PC-9 (cell line): ENCODE measurements at regions not wholly inside any gene's neighbourhood (a gene's known extent, or its start where the extent isn't known, plus 50 kb on each side); places are given as distances from the start of the nearest gene placed in this dataset.

Source experiments
- BruUV-seq: library from RNA; stranded (reverse); fragments of 400-500 nt; replicated peaks from 2 replicates; lab custom pipeline; 2021; lab: Mats Ljungman, UMichigan
- CTCF ChIA-PET: fragments of 300-600 bp; sonication (Branson Sonifier 250); formaldehyde crosslinking; loops from one replicate; lab custom pipeline; 2022; ENCODE audit warnings: antibody characterized with exemption; lab: Charles Lee
- POLR2A ChIA-PET: fragments of 300-600 bp; sonication (Branson Sonifier 250); formaldehyde crosslinking; loops from one replicate; lab custom pipeline; 2022; ENCODE audit warnings: antibody characterized with exemption; ENCODE audit not compliant: unreplicated experiment; lab: Charles Lee
- DNase-seq, 2 experiments: peaks; one replicate each; pipeline versions ENCODE4 v3.0.0 to v3.0.0-alpha.2; 2015 to 2022; ENCODE audit warnings: mixed read lengths in 1 of 2
- H2AFZ ChIP-seq: fragments of 200-600 bp; sonication (generic); 2 replicates; pipeline ENCODE4 v1.8.1; 2017; ENCODE audit warnings: antibody characterized with exemption
- H3F3A ChIP-seq: fragments of 200-600 bp; sonication (generic); 2 replicates; pipeline ENCODE4 v1.8.1; 2017; ENCODE audit warnings: antibody characterized with exemption, mild to moderate bottlenecking, low read depth; ENCODE audit not compliant: insufficient read depth
- H3K27ac ChIP-seq: fragments of 200-600 bp; sonication (generic); 2 replicates; pipeline ENCODE4 v1.6.1; 2016; ENCODE audit warnings: mixed run types
- H3K27me3 ChIP-seq: fragments of 200-600 bp; sonication (generic); 2 replicates; pipeline ENCODE4 v1.6.1; 2016; ENCODE audit warnings: low read depth, mixed run types; ENCODE audit not compliant: insufficient read depth
- H3K36me3 ChIP-seq: fragments of 200-600 bp; sonication (generic); 2 replicates; pipeline ENCODE4 v1.6.1; 2016; ENCODE audit warnings: low read depth, mixed run types
- H3K4me1 ChIP-seq: fragments of 200-600 bp; sonication (generic); replicated peaks from 2 replicates; pipeline ENCODE4 v1.6.1; 2016; ENCODE audit warnings: mixed run types; ENCODE audit not compliant: insufficient read depth
- H3K4me2 ChIP-seq: fragments of 200-600 bp; sonication (generic); 2 replicates; pipeline ENCODE4 v1.6.1; 2017; ENCODE audit warnings: mixed run types
- H3K4me3 ChIP-seq: fragments of 200-600 bp; sonication (generic); 2 replicates; pipeline ENCODE4 v1.6.1; 2016; ENCODE audit warnings: mixed run types
- H3K79me2 ChIP-seq: fragments of 200-600 bp; sonication (generic); 2 replicates; pipeline ENCODE4 v1.6.1; 2017; ENCODE audit warnings: low read depth, mixed run types
- H3K9me2 ChIP-seq: fragments of 200-600 bp; sonication (generic); 2 replicates; pipeline ENCODE4 v1.8.1; 2017; ENCODE audit warnings: mild to moderate bottlenecking; ENCODE audit not compliant: insufficient read depth
- H3K9me3 ChIP-seq: fragments of 200-600 bp; sonication (generic); 2 replicates; pipeline ENCODE4 v1.8.1; 2016; ENCODE audit warnings: low read depth; ENCODE audit not compliant: insufficient read depth
- H4K20me1 ChIP-seq: fragments of 200-600 bp; sonication (generic); 2 replicates; pipeline ENCODE4 v1.8.1; 2017; ENCODE audit not compliant: insufficient read depth
- EZH2 ChIP-seq: fragments of 200-600 bp; sonication (generic); IDR thresholded peaks from 2 replicates; pipeline ENCODE4 v1.8.0; 2017; ENCODE audit warnings: antibody characterized with exemption, low read depth
- intact Hi-C: fragments of 100-400 bp; cut with micrococcal nuclease; formaldehyde crosslinking; loops from one replicate; pipeline ENCODE4 v1.10.0; 2022; ENCODE audit not compliant: unreplicated experiment
- TF ChIP-seq, protein P1 (sequence below): fragments of 200-600 bp; sonication (generic); conservative IDR thresholded peaks from 2 replicates; pipeline ENCODE4 v1.6.1; 2017; ENCODE audit warnings: mixed run types, antibody characterized with exemption, mild to moderate bottlenecking, moderate library complexity

GRCh38 chr18:52227536-52227935, 112.5 kb upstream of the DCC start:
- H4K20me1 ChIP-seq = no peaks in the 10 kb centered on the region
- no peak overlapping the region for H3K27ac ChIP-seq
- H3K4me1 ChIP-seq = no peaks in the 10 kb centered on the region
- ChIA-PET POLR2A (no interaction called here), CTCF (no interaction called here)
- no peaks in the 10 kb centered on the region for H3K36me3 ChIP-seq
- H3K9me3 ChIP-seq = no peaks in the 10 kb centered on the region
- H3K4me2 ChIP-seq = no peak overlapping the region
- H3K9me2 ChIP-seq = no peaks in the 10 kb centered on the region
- no peak overlapping the region for H2AFZ ChIP-seq
- no peak overlapping the region for H3K4me3 ChIP-seq
- intact Hi-C loops = loop anchor here (1.0 kb wide), 1 partner anchor 19 kb away; no protein-coding TSS in a partner anchor
- TF ChIP-seq EZH2 = no peak
- TF ChIP-seq, protein P1, sequence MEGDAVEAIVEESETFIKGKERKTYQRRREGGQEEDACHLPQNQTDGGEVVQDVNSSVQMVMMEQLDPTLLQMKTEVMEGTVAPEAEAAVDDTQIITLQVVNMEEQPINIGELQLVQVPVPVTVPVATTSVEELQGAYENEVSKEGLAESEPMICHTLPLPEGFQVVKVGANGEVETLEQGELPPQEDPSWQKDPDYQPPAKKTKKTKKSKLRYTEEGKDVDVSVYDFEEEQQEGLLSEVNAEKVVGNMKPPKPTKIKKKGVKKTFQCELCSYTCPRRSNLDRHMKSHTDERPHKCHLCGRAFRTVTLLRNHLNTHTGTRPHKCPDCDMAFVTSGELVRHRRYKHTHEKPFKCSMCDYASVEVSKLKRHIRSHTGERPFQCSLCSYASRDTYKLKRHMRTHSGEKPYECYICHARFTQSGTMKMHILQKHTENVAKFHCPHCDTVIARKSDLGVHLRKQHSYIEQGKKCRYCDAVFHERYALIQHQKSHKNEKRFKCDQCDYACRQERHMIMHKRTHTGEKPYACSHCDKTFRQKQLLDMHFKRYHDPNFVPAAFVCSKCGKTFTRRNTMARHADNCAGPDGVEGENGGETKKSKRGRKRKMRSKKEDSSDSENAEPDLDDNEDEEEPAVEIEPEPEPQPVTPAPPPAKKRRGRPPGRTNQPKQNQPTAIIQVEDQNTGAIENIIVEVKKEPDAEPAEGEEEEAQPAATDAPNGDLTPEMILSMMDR = no peak
- H3F3A ChIP-seq = no peaks in the 10 kb centered on the region
- H3K27me3 ChIP-seq = no peaks in the 10 kb centered on the region
- BruUV-seq = no TSS peak
- H3K79me2 ChIP-seq = no peaks in the 10 kb centered on the region
- no peak for DNase-seq

DNA sequence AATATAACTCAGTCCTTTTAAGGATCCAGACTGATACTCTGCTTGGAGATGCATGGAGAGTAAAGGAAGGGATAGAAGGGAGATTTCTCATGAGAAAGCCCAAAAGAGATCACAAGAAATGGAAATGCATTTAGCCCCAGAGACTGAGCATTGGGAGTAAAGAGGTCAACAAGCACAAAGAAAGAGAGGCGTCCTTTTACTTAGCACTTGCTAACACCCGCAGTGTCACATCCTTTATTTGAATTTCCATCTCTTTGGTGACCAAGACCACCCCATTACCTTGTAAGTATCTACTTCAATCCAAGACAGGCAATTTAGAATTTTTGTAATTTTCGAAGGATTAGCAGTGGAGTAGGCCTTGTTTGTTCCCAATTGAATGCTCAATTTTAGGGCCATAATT, 111.8 kb upstream of the DCC start:
- no TSS peak for BruUV-seq
- H3F3A ChIP-seq = no peaks in the 10 kb centered on the region
- no peak overlapping the region for H2AFZ ChIP-seq
- H3K4me3 ChIP-seq = no peak overlapping the region
- H3K4me1 ChIP-seq = no peaks in the 10 kb centered on the region
- H3K79me2 ChIP-seq = no peaks in the 10 kb centered on the region
- no peak for DNase-seq
- no peak overlapping the region for H3K27ac ChIP-seq
- POLR2A ChIA-PET = no interaction called here
- intact Hi-C loops = no loop called here
- no peaks in the 10 kb centered on the region for H3K9me3 ChIP-seq
- no peaks in the 10 kb centered on the region for H4K20me1 ChIP-seq
- CTCF ChIA-PET = no interaction called here
- H3K4me2 ChIP-seq = no peak overlapping the region
- no peaks in the 10 kb centered on the region for H3K9me2 ChIP-seq
- H3K36me3 ChIP-seq = no peaks in the 10 kb centered on the region
- no peaks in the 10 kb centered on the region for H3K27me3 ChIP-seq
- TF ChIP-seq, protein P1 = no peak
- TF ChIP-seq EZH2 = no peak

GRCh38 chr18:52236131-52236530, 103.9 kb upstream of the DCC start:
- H3K9me2 ChIP-seq = no peaks in the 10 kb centered on the region
- no peak overlapping the region for H3K27ac ChIP-seq
- POLR2A ChIA-PET = no interaction called here
- no peaks in the 10 kb centered on the region for H3F3A ChIP-seq
- H3K4me1 ChIP-seq = no peaks in the 10 kb centered on the region
- DNase-seq = no peak
- H3K79me2 ChIP-seq = no peaks in the 10 kb centered on the region
- no peak overlapping the region for H2AFZ ChIP-seq
- H3K9me3 ChIP-seq = no peaks in the 10 kb centered on the region
- H3K27me3 ChIP-seq = no peaks in the 10 kb centered on the region
- no TSS peak for BruUV-seq
- H3K4me2 ChIP-seq = no peak overlapping the region
- H3K4me3 ChIP-seq = no peak overlapping the region
- no peaks in the 10 kb centered on the region for H4K20me1 ChIP-seq
- no peaks in the 10 kb centered on the region for H3K36me3 ChIP-seq
- intact Hi-C loops = no loop called here
- CTCF ChIA-PET = no interaction called here
- TF ChIP-seq, protein P1 = no peak
- no peak for TF ChIP-seq EZH2
